ENCODE measurements at regions not wholly inside any gene's neighbourhood (a gene's known extent, or its start where the extent isn't known, plus 50 kb on each side); places are given as distances from the start of the nearest gene placed in this dataset.

DNA sequence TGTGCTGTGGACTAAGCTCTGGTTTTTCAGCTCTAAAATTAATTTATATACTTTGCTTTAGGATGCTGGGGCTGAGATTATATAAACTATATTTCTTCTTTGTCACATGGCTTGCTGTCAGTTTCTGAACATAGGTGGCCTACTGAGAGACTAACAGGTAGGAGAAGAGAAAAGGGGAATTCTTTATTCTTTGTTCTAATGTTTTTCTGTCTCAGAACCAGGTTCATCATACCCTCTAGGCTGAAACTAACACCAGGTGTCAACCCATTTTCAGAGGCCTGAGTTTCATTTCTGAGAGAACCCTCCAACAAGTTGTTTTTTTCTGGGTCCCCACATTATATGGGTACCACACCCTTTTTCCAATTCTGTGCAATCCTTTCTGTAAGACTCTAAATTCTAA is 843.6 kb downstream of the TRIB2 start:
- H3K9me2 ChIP-seq (replicated peaks; ENCODE audit: insufficient read depth, low read length) = no peaks in the 10 kb centered on the region
- no peaks in the 10 kb centered on the region for H3K9me3 ChIP-seq (replicated peaks; ENCODE audit: insufficient read depth, low read length)
- peak overlapping the region; percentile 14; the same call in 1 of the 2 replicates for H3K9ac ChIP-seq (ENCODE audit: low read length)
- H3K36me3 ChIP-seq (replicated peaks; ENCODE audit: insufficient read depth, low read length) = no peaks in the 10 kb centered on the region
- peaks cover 17% of the 10 kb centered on the region for H3F3A ChIP-seq (ENCODE audit: insufficient read depth, low read length)
- no peaks in the 10 kb centered on the region for H4K20me1 ChIP-seq (ENCODE audit: insufficient read depth, low read length)
- peak overlapping the region; percentile 66 for H3K27ac ChIP-seq (ENCODE audit: low read length)
- peaks cover 39% of the 10 kb centered on the region for H3K4me1 ChIP-seq (ENCODE audit: low read length)
- no peaks in the 10 kb centered on the region for H3K27me3 ChIP-seq (replicated peaks; ENCODE audit: insufficient read depth, low read length)
- TF ChIP-seq EZH2 (optimal IDR thresholded peaks at IDR 0.05; ENCODE audit: low read depth, low read length) (no peak), EZH2phosphoT487 (IDR thresholded peaks at IDR 0.05; ENCODE audit: low read length) (no peak)
- TF ChIP-seq, protein P1, sequence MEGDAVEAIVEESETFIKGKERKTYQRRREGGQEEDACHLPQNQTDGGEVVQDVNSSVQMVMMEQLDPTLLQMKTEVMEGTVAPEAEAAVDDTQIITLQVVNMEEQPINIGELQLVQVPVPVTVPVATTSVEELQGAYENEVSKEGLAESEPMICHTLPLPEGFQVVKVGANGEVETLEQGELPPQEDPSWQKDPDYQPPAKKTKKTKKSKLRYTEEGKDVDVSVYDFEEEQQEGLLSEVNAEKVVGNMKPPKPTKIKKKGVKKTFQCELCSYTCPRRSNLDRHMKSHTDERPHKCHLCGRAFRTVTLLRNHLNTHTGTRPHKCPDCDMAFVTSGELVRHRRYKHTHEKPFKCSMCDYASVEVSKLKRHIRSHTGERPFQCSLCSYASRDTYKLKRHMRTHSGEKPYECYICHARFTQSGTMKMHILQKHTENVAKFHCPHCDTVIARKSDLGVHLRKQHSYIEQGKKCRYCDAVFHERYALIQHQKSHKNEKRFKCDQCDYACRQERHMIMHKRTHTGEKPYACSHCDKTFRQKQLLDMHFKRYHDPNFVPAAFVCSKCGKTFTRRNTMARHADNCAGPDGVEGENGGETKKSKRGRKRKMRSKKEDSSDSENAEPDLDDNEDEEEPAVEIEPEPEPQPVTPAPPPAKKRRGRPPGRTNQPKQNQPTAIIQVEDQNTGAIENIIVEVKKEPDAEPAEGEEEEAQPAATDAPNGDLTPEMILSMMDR (IDR thresholded peaks at IDR 0.05; ENCODE audit: low read length) = no peak
- peak overlapping the region; percentile 68 for H3K4me2 ChIP-seq (ENCODE audit: low read depth, low read length)
- no peaks in the 10 kb centered on the region for H3K79me2 ChIP-seq (ENCODE audit: low read length)
- peak; percentile 90 for DNase-seq
- no peak overlapping the region; the same call in 1 of the 2 replicates for H3K4me3 ChIP-seq (ENCODE audit: low read length)
- no peak overlapping the region; the same call in 1 of the 2 replicates for H2AFZ ChIP-seq (ENCODE audit: low read length)

DNA sequence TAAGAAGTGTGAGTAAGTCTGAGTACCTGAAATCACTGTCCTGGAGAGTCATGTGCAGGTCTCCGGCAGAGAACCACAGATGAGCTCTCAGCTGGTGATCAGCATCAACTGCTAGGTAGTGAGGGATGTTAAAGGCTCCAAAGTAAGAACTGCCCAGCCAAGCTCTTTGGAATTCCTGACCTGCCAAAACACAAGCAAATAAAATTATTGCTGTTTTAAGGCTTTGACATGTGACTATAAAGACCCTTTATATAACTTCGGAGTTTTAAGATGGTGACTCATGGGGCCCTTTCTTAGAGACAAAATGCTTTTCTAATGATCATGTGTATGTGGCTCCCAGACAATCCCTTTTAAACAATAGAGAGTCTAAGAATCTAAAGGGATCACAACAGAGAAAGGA is 855.7 kb downstream of the TRIB2 start:
- Histone ChIP-seq H3K36me3 (replicated peaks; ENCODE audit: insufficient read depth, low read length) (no peaks in the 10 kb centered on the region), H3K4me2 (ENCODE audit: low read depth, low read length) (no peak overlapping the region), H2AFZ (ENCODE audit: low read length) (no peak overlapping the region)

DNA sequence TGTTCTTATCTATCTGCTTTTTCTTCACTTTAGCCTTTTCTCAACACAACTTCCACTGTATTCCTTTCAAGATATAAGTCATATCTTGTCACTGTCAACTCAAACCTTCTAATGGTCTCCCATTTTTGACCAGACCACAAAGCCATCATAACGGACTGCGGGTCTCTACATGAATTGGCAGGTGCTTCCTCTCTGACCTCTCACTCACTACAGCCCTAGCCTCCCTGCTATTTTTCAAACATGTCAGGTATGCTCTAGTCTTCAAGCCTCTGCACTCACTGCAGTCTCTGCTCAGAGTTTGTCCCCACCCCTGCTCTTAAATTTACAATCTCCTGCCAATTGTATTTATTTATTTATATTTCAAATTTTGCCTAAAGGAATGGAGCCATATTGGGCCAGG is 858.1 kb downstream of the TRIB2 start:
- H2AFZ ChIP-seq (ENCODE audit: low read length) = no peak overlapping the region
- no peaks in the 10 kb centered on the region for H3K27me3 ChIP-seq (replicated peaks; ENCODE audit: insufficient read depth, low read length)
- H3K27ac ChIP-seq (ENCODE audit: low read length) = no peak overlapping the region
- H3K79me2 ChIP-seq (ENCODE audit: low read length) = no peaks in the 10 kb centered on the region
- no peak overlapping the region for H3K4me3 ChIP-seq (ENCODE audit: low read length)
- no peak overlapping the region for H3K9ac ChIP-seq (ENCODE audit: low read length)
- no peaks in the 10 kb centered on the region for H3K9me2 ChIP-seq (replicated peaks; ENCODE audit: insufficient read depth, low read length)
- TF ChIP-seq EZH2 (optimal IDR thresholded peaks at IDR 0.05; ENCODE audit: low read depth, low read length) (no peak), EZH2phosphoT487 (IDR thresholded peaks at IDR 0.05; ENCODE audit: low read length) (no peak)
- TF ChIP-seq, protein P1 (IDR thresholded peaks at IDR 0.05; ENCODE audit: low read length) = no peak
- no peak overlapping the region for H3K4me2 ChIP-seq (ENCODE audit: low read depth, low read length)
- no peaks in the 10 kb centered on the region for H4K20me1 ChIP-seq (ENCODE audit: insufficient read depth, low read length)
- H3K9me3 ChIP-seq (replicated peaks; ENCODE audit: insufficient read depth, low read length) = no peaks in the 10 kb centered on the region
- peak; percentile 50 for DNase-seq
- peaks cover 11% of the 10 kb centered on the region; the same call in 1 of the 2 replicates for H3K4me1 ChIP-seq (ENCODE audit: low read length)
- no peaks in the 10 kb centered on the region for H3K36me3 ChIP-seq (replicated peaks; ENCODE audit: insufficient read depth, low read length)
- H3F3A ChIP-seq (ENCODE audit: insufficient read depth, low read length) = no peaks in the 10 kb centered on the region

More for the DNA sequence above, 855.7 kb downstream of the TRIB2 start:
- Histone ChIP-seq H3F3A (ENCODE audit: insufficient read depth, low read length) (no peaks in the 10 kb centered on the region), H3K27me3 (replicated peaks; ENCODE audit: insufficient read depth, low read length) (no peaks in the 10 kb centered on the region), H3K9me3 (replicated peaks; ENCODE audit: insufficient read depth, low read length) (no peaks in the 10 kb centered on the region), H3K4me3 (ENCODE audit: low read length) (no peak overlapping the region), H3K9me2 (replicated peaks; ENCODE audit: insufficient read depth, low read length) (no peaks in the 10 kb centered on the region), H3K79me2 (ENCODE audit: low read length) (no peaks in the 10 kb centered on the region), H3K27ac (ENCODE audit: low read length) (no peak overlapping the region), H4K20me1 (ENCODE audit: insufficient read depth, low read length) (no peaks in the 10 kb centered on the region), H3K4me1 (ENCODE audit: low read length) (peaks cover 4% of the 10 kb centered on the region; the same call in 1 of the 2 replicates), H3K9ac (ENCODE audit: low read length) (no peak overlapping the region)
- no peak for DNase-seq
- TF ChIP-seq, protein P1 (IDR thresholded peaks at IDR 0.05; ENCODE audit: low read length) = no peak
- TF ChIP-seq EZH2 (optimal IDR thresholded peaks at IDR 0.05; ENCODE audit: low read depth, low read length) = no peak
- TF ChIP-seq EZH2phosphoT487 (IDR thresholded peaks at IDR 0.05; ENCODE audit: low read length) = no peak
